Activated CD8-positive, alpha-beta T cell treated with anti-CD3 and anti-CD28 coated beads for 36 hours (primary cell): ENCODE measurements at regions not wholly inside any gene's neighbourhood (a gene's known extent, or its start where the extent isn't known, plus 50 kb on each side); places are given as distances from the start of the nearest gene placed in this dataset.

ENCODE experiments used
- ATAC-seq: fragments of 200-7000 bp; cut with Tn5 transposase; one replicate; pipeline ENCODE4 v1.10.0; 2021; ENCODE audit warnings: mild to moderate bottlenecking, moderate library complexity
- CTCF ChIA-PET: fragments of 350-600 bp; sonication (Branson Sonifier 250); formaldehyde crosslinking; loops from one replicate; lab custom pipeline; 2021; ENCODE audit warnings: antibody characterized with exemption; lab: Charles Lee
- POLR2A ChIA-PET: fragments of 350-600 bp; sonication (Branson Sonifier 250); formaldehyde crosslinking; loops from one replicate; lab custom pipeline; 2021; ENCODE audit warnings: antibody characterized with exemption; lab: Charles Lee
- DNase-seq: peaks from one replicate; pipeline ENCODE4 v3.0.0-alpha.2; 2020
- H3K27ac Mint-ChIP-seq: one replicate; pipeline ENCODE4 v1.8.0; 2021; ENCODE audit warnings: mild to moderate bottlenecking, mixed read lengths
- H3K27me3 Mint-ChIP-seq: one replicate; pipeline ENCODE4 v1.8.0; 2021; ENCODE audit warnings: mixed read lengths
- H3K36me3 Mint-ChIP-seq: one replicate; pipeline ENCODE4 v1.8.0; 2021; ENCODE audit warnings: low read depth, mixed read lengths
- H3K4me1 Mint-ChIP-seq: one replicate; pipeline ENCODE4 v1.8.0; 2021; ENCODE audit warnings: low read depth, mixed read lengths
- H3K4me3 Mint-ChIP-seq: one replicate; pipeline ENCODE4 v1.8.0; 2021; ENCODE audit warnings: mild to moderate bottlenecking, moderate library complexity, mixed read lengths
- H3K9me3 Mint-ChIP-seq: one replicate; pipeline ENCODE4 v1.8.0; 2021; ENCODE audit warnings: mixed read lengths
- intact Hi-C: fragments of 100-400 bp; cut with micrococcal nuclease; formaldehyde crosslinking; loops from one replicate; pipeline ENCODE4 v1.10.0; 2022
- TF ChIP-seq, protein P1 (sequence below): fragments of 200-600 bp; IDR thresholded peaks from one replicate; pipeline ENCODE4 v1.8.0; 2022; ENCODE audit warnings: antibody characterized with exemption, mild to moderate bottlenecking

DNA sequence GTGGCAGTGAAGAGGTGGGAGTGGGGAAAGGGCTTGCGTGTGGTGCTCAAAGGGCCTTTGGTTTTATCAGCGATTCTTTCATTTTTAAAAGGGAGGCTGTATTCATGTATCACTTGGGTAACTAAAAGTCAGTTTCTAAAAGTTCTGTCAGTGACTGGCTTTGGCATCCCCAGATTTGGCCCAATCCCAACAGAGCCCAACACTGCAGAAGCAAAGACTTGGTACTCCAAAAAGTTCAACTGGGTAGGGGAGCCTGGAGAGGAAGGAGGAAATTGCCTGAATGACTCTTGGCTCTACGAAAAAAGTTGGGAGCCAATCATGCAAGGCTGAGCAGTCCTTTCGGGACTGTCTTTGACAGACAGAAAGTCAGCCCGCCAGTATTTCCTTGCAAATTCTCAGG, 54.5 kb upstream of the COL13A1 start:
- no peaks in the 10 kb centered on the region for H3K9me3 Mint-ChIP-seq
- no peak overlapping the region for H3K27ac Mint-ChIP-seq
- no peak overlapping the region for H3K4me3 Mint-ChIP-seq
- intact Hi-C loops = no loop called here
- ChIA-PET POLR2A (no interaction called here), CTCF (no interaction called here)
- TF ChIP-seq, protein P1, sequence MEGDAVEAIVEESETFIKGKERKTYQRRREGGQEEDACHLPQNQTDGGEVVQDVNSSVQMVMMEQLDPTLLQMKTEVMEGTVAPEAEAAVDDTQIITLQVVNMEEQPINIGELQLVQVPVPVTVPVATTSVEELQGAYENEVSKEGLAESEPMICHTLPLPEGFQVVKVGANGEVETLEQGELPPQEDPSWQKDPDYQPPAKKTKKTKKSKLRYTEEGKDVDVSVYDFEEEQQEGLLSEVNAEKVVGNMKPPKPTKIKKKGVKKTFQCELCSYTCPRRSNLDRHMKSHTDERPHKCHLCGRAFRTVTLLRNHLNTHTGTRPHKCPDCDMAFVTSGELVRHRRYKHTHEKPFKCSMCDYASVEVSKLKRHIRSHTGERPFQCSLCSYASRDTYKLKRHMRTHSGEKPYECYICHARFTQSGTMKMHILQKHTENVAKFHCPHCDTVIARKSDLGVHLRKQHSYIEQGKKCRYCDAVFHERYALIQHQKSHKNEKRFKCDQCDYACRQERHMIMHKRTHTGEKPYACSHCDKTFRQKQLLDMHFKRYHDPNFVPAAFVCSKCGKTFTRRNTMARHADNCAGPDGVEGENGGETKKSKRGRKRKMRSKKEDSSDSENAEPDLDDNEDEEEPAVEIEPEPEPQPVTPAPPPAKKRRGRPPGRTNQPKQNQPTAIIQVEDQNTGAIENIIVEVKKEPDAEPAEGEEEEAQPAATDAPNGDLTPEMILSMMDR = no peak
- H3K27me3 Mint-ChIP-seq = peaks cover 18% of the 10 kb centered on the region
- ATAC-seq = no peak
- no peaks in the 10 kb centered on the region for H3K36me3 Mint-ChIP-seq
- H3K4me1 Mint-ChIP-seq = no peaks in the 10 kb centered on the region
- no peak for DNase-seq

DNA sequence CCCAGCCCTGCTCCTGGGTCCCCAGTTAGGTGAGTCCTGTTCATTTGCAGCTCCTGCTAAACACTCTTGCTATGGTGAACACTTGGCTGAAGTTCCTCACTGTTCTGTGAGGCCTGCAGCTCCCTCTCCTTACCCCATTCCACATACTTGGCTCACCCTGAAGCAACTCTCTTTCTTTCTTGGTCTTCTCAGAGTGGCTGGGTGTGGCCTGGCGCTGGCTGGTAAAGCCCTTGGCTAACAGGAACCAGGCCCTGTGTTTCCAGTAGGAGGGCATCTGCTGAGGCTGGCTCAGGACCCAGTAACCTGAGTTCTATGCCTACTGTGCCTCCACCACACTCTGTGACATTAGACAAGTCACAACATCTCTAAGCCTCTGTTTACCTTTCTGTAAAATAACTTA, 53.1 kb upstream of the COL13A1 start:
- CTCF ChIA-PET = no interaction called here
- Mint-ChIP-seq H3K4me3 (no peak overlapping the region), H3K4me1 (no peaks in the 10 kb centered on the region), H3K9me3 (no peaks in the 10 kb centered on the region), H3K27me3 (peaks cover 14% of the 10 kb centered on the region), H3K36me3 (no peaks in the 10 kb centered on the region), H3K27ac (no peak overlapping the region)
- DNase-seq (no peak), ATAC-seq (no peak)
- intact Hi-C loops = no loop called here
- POLR2A ChIA-PET = no interaction called here
- TF ChIP-seq, protein P1 = no peak

DNA sequence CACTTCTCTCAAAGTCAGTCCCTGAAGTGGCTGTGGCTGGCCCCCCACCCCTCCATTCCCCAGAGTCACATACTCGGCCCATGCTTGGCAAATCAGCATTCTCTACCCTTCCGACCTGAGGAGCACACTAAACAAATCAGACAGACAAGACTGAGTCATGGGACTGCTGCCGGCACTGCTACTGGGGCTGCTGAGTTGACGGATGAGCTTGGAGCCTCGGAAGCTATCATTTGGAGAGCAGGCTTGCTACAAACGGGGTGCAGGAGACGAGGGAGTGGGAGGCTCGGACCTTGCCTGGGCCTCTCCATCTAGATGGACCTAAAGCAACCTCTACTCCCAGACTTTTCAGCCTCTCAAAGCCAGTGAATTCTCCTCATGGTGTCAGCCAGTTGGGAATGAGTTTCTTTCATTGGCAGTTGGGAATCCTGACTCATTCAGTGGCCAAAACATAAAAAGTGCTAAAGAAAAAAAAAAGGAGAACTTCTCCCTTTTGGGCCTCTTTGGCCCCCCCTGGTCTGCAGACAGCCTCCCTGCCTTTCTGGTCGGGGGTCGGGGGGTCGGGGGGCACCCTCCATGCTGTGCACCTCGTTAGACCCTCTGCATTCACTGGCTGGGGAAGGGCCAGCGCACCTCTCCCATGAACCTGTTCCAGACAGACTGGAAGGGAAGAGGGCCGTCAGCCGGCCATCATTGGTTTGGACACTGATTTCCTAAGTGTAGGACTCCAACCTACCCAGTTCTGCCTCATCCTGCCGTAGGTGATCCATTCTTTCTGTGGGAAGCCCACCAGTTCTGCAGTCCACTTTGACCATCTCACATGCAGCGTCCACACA, 52.3 kb upstream of the COL13A1 start:
- no peaks in the 10 kb centered on the region for H3K4me1 Mint-ChIP-seq
- TF ChIP-seq, protein P1 = no peak
- H3K27ac Mint-ChIP-seq = no peak overlapping the region
- no peaks in the 10 kb centered on the region for H3K9me3 Mint-ChIP-seq
- no peak overlapping the region for H3K4me3 Mint-ChIP-seq
- no peak for ATAC-seq
- no peak for DNase-seq
- ChIA-PET CTCF (interaction anchor here (1.7 kb wide), 1 partner anchor 165 kb away, joined by 5 read pairs; no protein-coding TSS in a partner anchor), POLR2A (interaction anchor here (0.6 kb wide), 1 partner anchor 13 kb away, joined by 3 read pairs; no protein-coding TSS in a partner anchor)
- intact Hi-C loops = no loop called here
- H3K36me3 Mint-ChIP-seq = no peaks in the 10 kb centered on the region
- peaks cover 14% of the 10 kb centered on the region for H3K27me3 Mint-ChIP-seq

DNA sequence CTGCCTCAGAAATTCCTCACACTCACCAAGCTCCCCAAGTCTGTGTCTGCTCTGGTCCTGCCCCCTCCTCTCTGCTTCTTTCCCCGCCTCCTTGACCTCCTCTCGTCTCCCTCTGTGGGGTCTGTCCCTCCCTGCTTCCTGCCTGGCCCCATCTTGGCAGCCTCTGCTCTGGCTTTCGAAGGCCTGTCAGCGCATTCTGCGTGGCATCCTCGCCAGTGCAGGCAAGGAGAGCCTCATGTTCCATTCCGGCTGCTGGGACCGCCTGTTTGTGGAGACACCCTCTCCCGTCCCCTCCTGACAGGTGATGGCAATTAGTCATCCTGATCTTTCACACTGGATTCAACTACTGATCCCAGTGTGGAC, 51.7 kb upstream of the COL13A1 start:
- CTCF ChIA-PET = interaction anchor here (1.4 to 1.7 kb wide), 2 partner anchors 34 to 165 kb away, joined by 5 read pairs; no protein-coding TSS in a partner anchor
- Mint-ChIP-seq H3K36me3 (no peaks in the 10 kb centered on the region), H3K27ac (no peak overlapping the region), H3K9me3 (no peaks in the 10 kb centered on the region), H3K4me3 (no peak overlapping the region), H3K27me3 (peaks cover 14% of the 10 kb centered on the region), H3K4me1 (no peaks in the 10 kb centered on the region)
- POLR2A ChIA-PET = interaction anchor here (0.6 to 0.7 kb wide), 2 partner anchors 13 to 63 kb away, joined by 3 read pairs; no protein-coding TSS in a partner anchor
- intact Hi-C loops = no loop called here
- TF ChIP-seq, protein P1 = no peak
- DNase-seq = no peak
- no peak for ATAC-seq

DNA sequence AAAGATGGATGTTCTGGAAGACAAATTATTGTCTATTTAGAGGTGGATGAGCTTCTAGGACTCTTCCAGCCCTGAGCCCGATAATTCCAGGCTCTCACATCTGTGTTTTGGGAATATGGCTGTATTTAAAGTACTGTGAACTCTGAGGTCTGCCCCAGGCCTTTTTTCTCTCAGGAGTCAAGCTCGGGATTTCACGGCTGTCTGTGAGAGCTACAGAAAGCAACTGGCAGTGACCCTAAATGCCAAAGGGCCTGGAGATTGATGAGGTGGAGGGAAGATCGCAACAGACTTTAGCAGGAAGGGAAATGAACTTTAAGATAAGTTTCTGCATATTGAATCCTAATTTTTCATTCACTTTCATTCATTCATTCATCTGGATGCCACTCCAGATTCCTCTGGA, 51.0 kb upstream of the COL13A1 start:
- Mint-ChIP-seq H3K36me3 (no peaks in the 10 kb centered on the region), H3K9me3 (no peaks in the 10 kb centered on the region), H3K4me3 (no peak overlapping the region), H3K27ac (no peak overlapping the region), H3K4me1 (no peaks in the 10 kb centered on the region), H3K27me3 (peaks cover 11% of the 10 kb centered on the region)
- TF ChIP-seq, protein P1 = no peak
- no peak for ATAC-seq
- intact Hi-C loops = no loop called here
- ChIA-PET POLR2A (interaction anchor here (0.7 kb wide), 1 partner anchor 62 kb away, joined by 3 read pairs; no protein-coding TSS in a partner anchor), CTCF (interaction anchor here (1.4 to 1.7 kb wide), 2 partner anchors 34 to 164 kb away, joined by 5 read pairs; no protein-coding TSS in a partner anchor)
- DNase-seq = no peak
